NCI-H82 treated with DMSO at 0.1 percent for 48 hours (cell line): ENCODE measurements at regions not wholly inside any gene's neighbourhood (a gene's known extent, or its start where the extent isn't known, plus 50 kb on each side); places are given as distances from the start of the nearest gene placed in this dataset.

Source experiments
- DNase-seq: peaks from one replicate; lab custom pipeline; 2025; ENCODE audit not compliant: unreplicated experiment; lab: John Stamatoyannopoulos, UW

- no peak for DNase-seq
Measured at GRCh38 chr6:47151232-47151898, 109.2 kb upstream of the ADGRF1 start.

GRCh38 chr6:47149554-47149953 lies 107.4 kb upstream of the ADGRF1 start:
- DNase-seq = no peak

GRCh38 chr6:47149066-47149465 lies 106.9 kb upstream of the ADGRF1 start:
- no peak for DNase-seq

GRCh38 chr6:47147836-47148344 lies 105.8 kb upstream of the ADGRF1 start:
- DNase-seq = no peak

- no peak for DNase-seq
Measured at GRCh38 chr6:47147175-47147727, 105.1 kb upstream of the ADGRF1 start.

- DNase-seq = no peak
Measured at GRCh38 chr6:47146431-47147174, 104.5 kb upstream of the ADGRF1 start.

GRCh38 chr6:47145212-47145611 lies 103.1 kb upstream of the ADGRF1 start:
- DNase-seq = no peak

- no peak for DNase-seq
Measured at GRCh38 chr6:47144306-47144705, 102.2 kb upstream of the ADGRF1 start.

GRCh38 chr6:47141963-47142362 lies 99.8 kb upstream of the ADGRF1 start:
- DNase-seq = no peak

- DNase-seq = no peak
Measured at GRCh38 chr6:47141171-47141570, 99.0 kb upstream of the ADGRF1 start.

- DNase-seq = no peak
Measured at GRCh38 chr6:47138046-47138445, 95.9 kb upstream of the ADGRF1 start.

- no peak for DNase-seq
Measured at GRCh38 chr6:47137073-47137472, 94.9 kb upstream of the ADGRF1 start.

GRCh38 chr6:47135772-47136171 lies 93.6 kb upstream of the ADGRF1 start:
- DNase-seq = no peak

GRCh38 chr6:47134476-47135189 lies 92.5 kb upstream of the ADGRF1 start:
- no peak for DNase-seq

GRCh38 chr6:47133230-47134000 lies 91.3 kb upstream of the ADGRF1 start:
- DNase-seq = no peak

GRCh38 chr6:47132724-47133123 lies 90.6 kb upstream of the ADGRF1 start:
- no peak for DNase-seq

- no peak for DNase-seq
Measured at GRCh38 chr6:47131773-47132172, 89.6 kb upstream of the ADGRF1 start.

- no peak for DNase-seq
Measured at GRCh38 chr6:47130086-47130485, 88.0 kb upstream of the ADGRF1 start.

GRCh38 chr6:47129129-47129528 lies 87.0 kb upstream of the ADGRF1 start:
- no peak for DNase-seq

- peak; percentile 11 for DNase-seq
Measured at GRCh38 chr6:47126647-47127391, 84.7 kb upstream of the ADGRF1 start.
